ENCODE measurements at regions not wholly inside any gene's neighbourhood (a gene's known extent, or its start where the extent isn't known, plus 50 kb on each side); places are given as distances from the start of the nearest gene placed in this dataset.

DNA sequence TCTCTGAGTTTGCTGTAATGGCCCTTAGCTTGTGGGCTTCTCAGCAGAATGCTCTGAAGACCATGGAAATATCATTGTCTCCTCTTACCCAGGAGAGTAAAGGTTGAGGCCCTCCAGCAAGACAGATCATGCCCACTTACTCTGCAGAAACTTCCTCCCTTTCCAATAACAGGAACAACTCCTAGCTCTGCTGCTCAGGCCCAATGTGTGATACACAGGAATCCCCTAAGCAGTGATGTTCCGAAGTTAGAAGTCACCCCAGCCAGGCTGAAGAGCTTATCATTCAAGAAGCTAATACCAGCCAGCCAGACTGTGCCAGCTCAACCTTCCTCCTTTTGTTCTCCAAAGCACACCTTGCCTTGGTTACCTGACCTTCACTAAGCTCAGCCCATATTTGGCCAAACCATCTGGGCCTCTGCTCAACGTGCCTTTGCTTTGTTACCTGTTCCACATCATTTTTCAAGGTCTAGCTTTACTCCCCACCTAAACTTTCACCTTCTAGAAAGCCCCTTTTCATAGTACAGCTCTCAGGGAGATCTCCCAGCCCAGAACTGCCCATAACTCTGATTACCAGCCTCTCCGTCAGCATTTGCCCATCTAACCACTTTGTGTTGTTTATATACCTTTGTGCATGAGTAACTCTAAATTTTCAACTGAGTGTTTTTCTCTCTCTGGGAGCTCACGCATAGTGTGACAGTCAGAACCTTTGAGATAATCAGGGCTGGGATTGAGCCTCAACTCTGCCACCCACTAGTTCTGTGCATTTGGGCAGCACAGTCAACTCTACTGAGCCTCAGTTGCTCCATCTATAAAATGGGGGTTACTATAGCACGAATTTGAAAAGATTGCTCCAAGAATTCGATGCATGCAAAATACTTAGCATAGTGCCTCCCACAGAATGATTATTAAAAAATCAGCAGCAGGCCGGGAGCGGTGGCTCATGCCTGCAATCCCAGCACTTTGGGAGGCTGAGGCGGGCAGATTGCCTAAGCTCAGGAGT lies 107.6 kb upstream of the CPEB4 start:
- TF ChIP-seq, protein P1, sequence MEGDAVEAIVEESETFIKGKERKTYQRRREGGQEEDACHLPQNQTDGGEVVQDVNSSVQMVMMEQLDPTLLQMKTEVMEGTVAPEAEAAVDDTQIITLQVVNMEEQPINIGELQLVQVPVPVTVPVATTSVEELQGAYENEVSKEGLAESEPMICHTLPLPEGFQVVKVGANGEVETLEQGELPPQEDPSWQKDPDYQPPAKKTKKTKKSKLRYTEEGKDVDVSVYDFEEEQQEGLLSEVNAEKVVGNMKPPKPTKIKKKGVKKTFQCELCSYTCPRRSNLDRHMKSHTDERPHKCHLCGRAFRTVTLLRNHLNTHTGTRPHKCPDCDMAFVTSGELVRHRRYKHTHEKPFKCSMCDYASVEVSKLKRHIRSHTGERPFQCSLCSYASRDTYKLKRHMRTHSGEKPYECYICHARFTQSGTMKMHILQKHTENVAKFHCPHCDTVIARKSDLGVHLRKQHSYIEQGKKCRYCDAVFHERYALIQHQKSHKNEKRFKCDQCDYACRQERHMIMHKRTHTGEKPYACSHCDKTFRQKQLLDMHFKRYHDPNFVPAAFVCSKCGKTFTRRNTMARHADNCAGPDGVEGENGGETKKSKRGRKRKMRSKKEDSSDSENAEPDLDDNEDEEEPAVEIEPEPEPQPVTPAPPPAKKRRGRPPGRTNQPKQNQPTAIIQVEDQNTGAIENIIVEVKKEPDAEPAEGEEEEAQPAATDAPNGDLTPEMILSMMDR (IDR thresholded peaks at IDR 0.05; ENCODE audit: low read depth, low read length) = no peak
- Histone ChIP-seq H3K9me3 (ENCODE audit: control insufficient read depth, insufficient read depth, low read length) (no peaks in the 10 kb centered on the region), H3K27me3 (ENCODE audit: control insufficient read depth, insufficient read depth, low read length) (no peaks in the 10 kb centered on the region), H3K4me3 (ENCODE audit: low read depth, low read length) (no peak overlapping the region), H3K27ac (ENCODE audit: low read depth, low read length) (peak overlapping the region; percentile 98)
- CTCF ChIA-PET = interaction anchor here (0.9 kb wide), 1 partner anchor 165 kb away, joined by 3 read pairs; no protein-coding TSS in a partner anchor
- no peak for DNase-seq (ENCODE audit: low read depth, low spot score)
- POLR2A ChIA-PET = interaction anchor here (0.6 to 1.0 kb wide), 5 partner anchors 44 to 177 kb away, joined by 3 to 9 read pairs (median 4); partner anchors contain the start of gene CPEB4

DNA sequence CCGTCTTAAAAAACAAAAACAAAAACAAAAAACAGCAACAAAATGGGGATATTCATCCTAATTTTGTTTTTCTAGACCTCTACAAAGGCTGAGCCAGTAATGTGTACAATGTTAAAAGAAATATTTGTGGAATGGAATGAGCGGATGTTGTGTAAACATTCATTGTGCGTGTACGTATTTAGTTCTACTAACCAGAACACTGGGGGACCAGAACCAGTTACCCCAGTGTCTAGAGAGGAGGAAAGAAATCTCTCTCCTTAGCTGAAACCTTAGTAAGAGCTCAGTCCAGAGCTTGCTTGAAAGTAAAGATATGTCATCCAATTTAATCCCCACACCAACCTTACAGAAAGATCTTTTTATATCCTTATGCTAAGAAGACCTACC lies 106.7 kb upstream of the CPEB4 start:
- H3K27ac ChIP-seq (ENCODE audit: low read depth, low read length) = peak overlapping the region; percentile 98
- H3K9me3 ChIP-seq (ENCODE audit: control insufficient read depth, insufficient read depth, low read length) = no peaks in the 10 kb centered on the region
- DNase-seq (ENCODE audit: low read depth, low spot score) = peak; percentile 23
- TF ChIP-seq, protein P1 (IDR thresholded peaks at IDR 0.05; ENCODE audit: low read depth, low read length) = no peak
- ChIA-PET CTCF (no interaction called here), POLR2A (interaction anchor here (0.7 to 1.0 kb wide), 3 partner anchors 43 to 107 kb away, joined by 3 to 4 read pairs (median 4); partner anchors contain the start of gene CPEB4)
- no peak overlapping the region for H3K4me3 ChIP-seq (ENCODE audit: low read depth, low read length)
- no peaks in the 10 kb centered on the region for H3K27me3 ChIP-seq (ENCODE audit: control insufficient read depth, insufficient read depth, low read length)

DNA sequence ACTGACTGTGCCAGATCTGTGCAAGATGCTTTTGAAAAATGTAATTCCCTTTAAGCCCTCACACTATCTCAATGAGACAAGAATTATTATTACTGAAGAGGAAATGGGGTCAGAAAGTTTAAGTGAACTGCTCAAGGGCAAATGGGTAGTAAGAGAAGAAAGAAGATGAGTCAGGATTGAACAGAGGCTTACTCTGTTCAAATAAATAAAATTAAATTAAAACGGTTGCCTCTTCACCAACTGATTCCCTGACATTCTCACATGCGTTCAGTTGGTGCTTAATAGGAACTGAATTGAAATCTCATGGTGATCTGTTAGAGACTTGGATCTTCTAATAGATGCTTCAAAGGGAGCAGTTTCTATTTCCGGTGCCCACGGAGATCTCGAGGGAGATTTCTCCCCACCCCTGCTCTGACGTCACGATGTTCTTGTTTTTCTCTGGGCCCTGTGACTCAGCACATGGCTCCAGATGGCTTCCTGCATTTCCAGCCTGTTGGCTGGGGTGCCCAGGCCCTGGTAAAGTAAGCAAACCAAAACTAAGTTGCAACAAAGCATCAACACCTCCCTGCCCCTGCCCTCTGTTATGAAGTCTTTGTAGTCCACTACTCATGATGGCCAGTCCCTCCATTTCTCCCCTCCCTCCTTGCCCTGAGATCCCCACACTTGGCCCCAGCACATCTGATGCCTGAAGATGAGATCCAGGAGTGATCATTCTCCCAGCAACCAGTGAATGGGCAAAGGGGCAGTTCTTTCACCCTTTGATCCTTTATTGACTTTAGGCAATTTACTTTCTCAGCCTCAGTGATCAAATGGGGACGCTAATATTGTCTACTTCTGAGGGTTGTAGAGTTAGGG lies 106.1 kb upstream of the CPEB4 start:
- H3K4me3 ChIP-seq (ENCODE audit: low read depth, low read length) = no peak overlapping the region

DNA sequence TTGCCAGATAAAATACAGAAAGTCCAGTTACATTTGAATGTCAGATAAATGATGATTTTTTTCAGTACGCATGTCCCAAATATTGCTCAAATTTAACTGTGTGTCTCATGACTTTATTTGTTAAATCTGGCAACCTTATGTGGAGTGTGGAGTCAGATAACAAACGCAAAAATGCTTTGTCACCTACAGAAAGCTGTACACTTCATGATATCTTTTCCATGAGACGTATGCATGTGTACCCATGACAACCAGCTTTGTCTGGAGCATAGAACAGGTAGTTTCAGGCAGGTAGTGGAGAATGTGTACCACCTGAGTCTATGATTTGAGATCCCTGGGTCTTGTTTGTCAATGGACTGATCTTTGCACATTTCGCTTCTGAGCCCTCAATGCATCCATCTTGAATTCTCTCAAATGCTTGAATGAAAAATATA lies 105.5 kb upstream of the CPEB4 start:
- ChIA-PET CTCF (interaction anchor here (0.6 to 1.4 kb wide), 2 partner anchors 13 to 167 kb away, joined by 3 to 4 read pairs; no protein-coding TSS in a partner anchor), POLR2A (no interaction called here)
- Histone ChIP-seq H3K9me3 (ENCODE audit: control insufficient read depth, insufficient read depth, low read length) (no peaks in the 10 kb centered on the region), H3K27ac (ENCODE audit: low read depth, low read length) (peak overlapping the region; percentile 98), H3K4me3 (ENCODE audit: low read depth, low read length) (no peak overlapping the region), H3K27me3 (ENCODE audit: control insufficient read depth, insufficient read depth, low read length) (no peaks in the 10 kb centered on the region)
- DNase-seq (ENCODE audit: low read depth, low spot score) = no peak
- TF ChIP-seq, protein P1 (IDR thresholded peaks at IDR 0.05; ENCODE audit: low read depth, low read length) = no peak

More for the DNA sequence above, 106.1 kb upstream of the CPEB4 start:
- TF ChIP-seq, protein P1 (IDR thresholded peaks at IDR 0.05; ENCODE audit: low read depth, low read length) = no peak
- Histone ChIP-seq H3K27me3 (ENCODE audit: control insufficient read depth, insufficient read depth, low read length) (no peaks in the 10 kb centered on the region), H3K27ac (ENCODE audit: low read depth, low read length) (peak overlapping the region; percentile 98), H3K9me3 (ENCODE audit: control insufficient read depth, insufficient read depth, low read length) (no peaks in the 10 kb centered on the region)
- DNase-seq (ENCODE audit: low read depth, low spot score) = peak; percentile 85
- CTCF ChIA-PET = interaction anchor here (1.4 kb wide), 1 partner anchor 14 kb away, joined by 4 read pairs; no protein-coding TSS in a partner anchor
- POLR2A ChIA-PET = interaction anchor here (0.7 to 1.0 kb wide), 3 partner anchors 42 to 106 kb away, joined by 3 to 4 read pairs (median 4); partner anchors contain the start of gene CPEB4
